ENCODE measurements at regions not wholly inside any gene's neighbourhood (a gene's known extent, or its start where the extent isn't known, plus 50 kb on each side); places are given as distances from the start of the nearest gene placed in this dataset.

GRCh38 chr2:194104687-194105086, 1552.3 kb upstream of the SLC39A10 start:
- H3K27ac Mint-ChIP-seq: no peak overlapping the region
- H3K9me3 Mint-ChIP-seq: no peaks in the 10 kb centered on the region
- TF ChIP-seq CTCF (IDR thresholded peaks at IDR 0.05; ENCODE audit: unreplicated experiment in 3 of 3): no peak
- H3K4me1 Mint-ChIP-seq: peaks cover 5% of the 10 kb centered on the region
- no peaks in the 10 kb centered on the region for H3K36me3 Mint-ChIP-seq (ENCODE audit: low read depth)
- no peaks in the 10 kb centered on the region for H3K27me3 Mint-ChIP-seq (ENCODE audit: low read depth)
- no peak overlapping the region for H3K4me3 Mint-ChIP-seq

- peaks cover 5% of the 10 kb centered on the region for H3K4me1 Mint-ChIP-seq
- no peaks in the 10 kb centered on the region for H3K27me3 Mint-ChIP-seq (ENCODE audit: low read depth)
- H3K4me3 Mint-ChIP-seq: no peak overlapping the region
- no peaks in the 10 kb centered on the region for H3K9me3 Mint-ChIP-seq
- H3K36me3 Mint-ChIP-seq (ENCODE audit: low read depth): no peaks in the 10 kb centered on the region
- no peak overlapping the region for H3K27ac Mint-ChIP-seq
- TF ChIP-seq CTCF (IDR thresholded peaks at IDR 0.05; ENCODE audit: unreplicated experiment in 3 of 3): no peak
Observed at GRCh38 chr2:194103941-194104659, 1552.9 kb upstream of the SLC39A10 start.

GRCh38 chr2:194102546-194102945, 1554.5 kb upstream of the SLC39A10 start:
- Mint-ChIP-seq H3K27me3 (ENCODE audit: low read depth) (no peaks in the 10 kb centered on the region), H3K4me1 (peaks cover 5% of the 10 kb centered on the region), H3K36me3 (ENCODE audit: low read depth) (no peaks in the 10 kb centered on the region), H3K9me3 (no peaks in the 10 kb centered on the region), H3K27ac (no peak overlapping the region), H3K4me3 (no peak overlapping the region)
- no peak for TF ChIP-seq CTCF (IDR thresholded peaks at IDR 0.05; ENCODE audit: unreplicated experiment in 3 of 3)

GRCh38 chr2:194100201-194100600, 1556.8 kb upstream of the SLC39A10 start:
- Mint-ChIP-seq H3K36me3 (ENCODE audit: low read depth) (no peaks in the 10 kb centered on the region), H3K27ac (no peak overlapping the region), H3K4me3 (no peak overlapping the region), H3K27me3 (ENCODE audit: low read depth) (no peaks in the 10 kb centered on the region), H3K9me3 (no peaks in the 10 kb centered on the region), H3K4me1 (peaks cover 5% of the 10 kb centered on the region)
- TF ChIP-seq CTCF (IDR thresholded peaks at IDR 0.05; ENCODE audit: unreplicated experiment in 3 of 3): no peak

GRCh38 chr2:194096402-194096801, 1560.6 kb upstream of the SLC39A10 start:
- H3K9me3 Mint-ChIP-seq: no peaks in the 10 kb centered on the region
- TF ChIP-seq CTCF (IDR thresholded peaks at IDR 0.05; ENCODE audit: unreplicated experiment in 3 of 3): no peak
- H3K36me3 Mint-ChIP-seq (ENCODE audit: low read depth): no peaks in the 10 kb centered on the region
- H3K27ac Mint-ChIP-seq: peak overlapping the region in 1 of 3 experiments; percentile 34
- no peaks in the 10 kb centered on the region for H3K4me1 Mint-ChIP-seq
- no peaks in the 10 kb centered on the region for H3K27me3 Mint-ChIP-seq (ENCODE audit: low read depth)
- no peak overlapping the region for H3K4me3 Mint-ChIP-seq

GRCh38 chr2:194095359-194095758, 1561.7 kb upstream of the SLC39A10 start:
- H3K9me3 Mint-ChIP-seq: no peaks in the 10 kb centered on the region
- H3K27ac Mint-ChIP-seq: peak overlapping the region in 1 of 3 experiments; percentile 46
- no peak for TF ChIP-seq CTCF (IDR thresholded peaks at IDR 0.05; ENCODE audit: unreplicated experiment in 3 of 3)
- no peaks in the 10 kb centered on the region for H3K36me3 Mint-ChIP-seq (ENCODE audit: low read depth)
- no peaks in the 10 kb centered on the region for H3K4me1 Mint-ChIP-seq
- no peak overlapping the region for H3K4me3 Mint-ChIP-seq
- no peaks in the 10 kb centered on the region for H3K27me3 Mint-ChIP-seq (ENCODE audit: low read depth)
